ENCODE measurements at regions not wholly inside any gene's neighbourhood (a gene's known extent, or its start where the extent isn't known, plus 50 kb on each side); places are given as distances from the start of the nearest gene placed in this dataset.

DNA sequence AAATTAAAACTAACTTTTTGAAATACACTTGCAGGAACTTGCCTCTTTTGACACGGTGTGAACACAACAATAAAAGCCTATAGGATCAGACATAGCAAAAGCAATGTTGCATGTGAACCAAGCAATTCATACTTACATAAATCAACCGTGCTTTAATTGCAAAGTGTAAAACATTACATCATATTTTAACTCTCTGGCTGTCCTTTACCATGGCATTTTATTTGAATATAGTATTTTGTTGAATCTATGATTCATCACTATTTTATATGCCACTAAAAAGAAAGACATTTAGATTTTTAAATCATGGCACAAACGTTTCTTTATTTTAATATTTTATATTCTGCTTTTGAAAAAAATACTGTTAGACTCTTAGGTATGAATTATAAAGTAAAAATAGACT lies 757.0 kb upstream of the KCND2 start:
- TF ChIP-seq MYC (IDR thresholded peaks at IDR 0.05; ENCODE audit: borderline replicate concordance, low read length) (no peak), POLR2A (IDR thresholded peaks at IDR 0.05; ENCODE audit: low read length) (no peak), CTCF (IDR thresholded peaks at IDR 0.05) (no peak), CHD4 (IDR thresholded peaks at IDR 0.05; ENCODE audit: borderline replicate concordance) (no peak), RARB (CRISPR knock-in tag; IDR thresholded peaks at IDR 0.05) (no peak), BCL3 (IDR thresholded peaks at IDR 0.05) (no peak), EP300 (IDR thresholded peaks at IDR 0.05) (no peak), SMC3 (IDR thresholded peaks at IDR 0.05) (no peak), MAZ (IDR thresholded peaks at IDR 0.05; ENCODE audit: borderline replicate concordance, low read depth, low read length) (no peak), RAD21 (conservative IDR thresholded peaks at IDR 0.05 in 1 of 2, IDR thresholded peaks at IDR 0.05 in 1 of 2) (no peak)
- TF ChIP-seq, protein P1, sequence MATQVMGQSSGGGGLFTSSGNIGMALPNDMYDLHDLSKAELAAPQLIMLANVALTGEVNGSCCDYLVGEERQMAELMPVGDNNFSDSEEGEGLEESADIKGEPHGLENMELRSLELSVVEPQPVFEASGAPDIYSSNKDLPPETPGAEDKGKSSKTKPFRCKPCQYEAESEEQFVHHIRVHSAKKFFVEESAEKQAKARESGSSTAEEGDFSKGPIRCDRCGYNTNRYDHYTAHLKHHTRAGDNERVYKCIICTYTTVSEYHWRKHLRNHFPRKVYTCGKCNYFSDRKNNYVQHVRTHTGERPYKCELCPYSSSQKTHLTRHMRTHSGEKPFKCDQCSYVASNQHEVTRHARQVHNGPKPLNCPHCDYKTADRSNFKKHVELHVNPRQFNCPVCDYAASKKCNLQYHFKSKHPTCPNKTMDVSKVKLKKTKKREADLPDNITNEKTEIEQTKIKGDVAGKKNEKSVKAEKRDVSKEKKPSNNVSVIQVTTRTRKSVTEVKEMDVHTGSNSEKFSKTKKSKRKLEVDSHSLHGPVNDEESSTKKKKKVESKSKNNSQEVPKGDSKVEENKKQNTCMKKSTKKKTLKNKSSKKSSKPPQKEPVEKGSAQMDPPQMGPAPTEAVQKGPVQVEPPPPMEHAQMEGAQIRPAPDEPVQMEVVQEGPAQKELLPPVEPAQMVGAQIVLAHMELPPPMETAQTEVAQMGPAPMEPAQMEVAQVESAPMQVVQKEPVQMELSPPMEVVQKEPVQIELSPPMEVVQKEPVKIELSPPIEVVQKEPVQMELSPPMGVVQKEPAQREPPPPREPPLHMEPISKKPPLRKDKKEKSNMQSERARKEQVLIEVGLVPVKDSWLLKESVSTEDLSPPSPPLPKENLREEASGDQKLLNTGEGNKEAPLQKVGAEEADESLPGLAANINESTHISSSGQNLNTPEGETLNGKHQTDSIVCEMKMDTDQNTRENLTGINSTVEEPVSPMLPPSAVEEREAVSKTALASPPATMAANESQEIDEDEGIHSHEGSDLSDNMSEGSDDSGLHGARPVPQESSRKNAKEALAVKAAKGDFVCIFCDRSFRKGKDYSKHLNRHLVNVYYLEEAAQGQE (IDR thresholded peaks at IDR 0.05), result no peak
- TF ChIP-seq, protein P2, sequence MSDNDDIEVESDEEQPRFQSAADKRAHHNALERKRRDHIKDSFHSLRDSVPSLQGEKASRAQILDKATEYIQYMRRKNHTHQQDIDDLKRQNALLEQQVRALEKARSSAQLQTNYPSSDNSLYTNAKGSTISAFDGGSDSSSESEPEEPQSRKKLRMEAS (IDR thresholded peaks at IDR 0.05), result no peak
